Globus pallidus (tissue), 1 donor: ENCODE measurements at regions not wholly inside any gene's neighbourhood (a gene's known extent, or its start where the extent isn't known, plus 50 kb on each side); places are given as distances from the start of the nearest gene placed in this dataset.

ENCODE experiments used
- DNase-seq: peaks from one replicate; pipeline ENCODE4 v3.0.0-alpha.2; 2015; ENCODE audit warnings: low spot score

- no peak for DNase-seq
Observed at GRCh38 chr3:64464955-64465354, 222.8 kb downstream of the ADAMTS9 start.

GRCh38 chr3:64463981-64464380 is 223.8 kb downstream of the ADAMTS9 start:
- DNase-seq = peak; percentile 92

GRCh38 chr3:64462203-64462602 is 225.6 kb downstream of the ADAMTS9 start:
- no peak for DNase-seq

DNA sequence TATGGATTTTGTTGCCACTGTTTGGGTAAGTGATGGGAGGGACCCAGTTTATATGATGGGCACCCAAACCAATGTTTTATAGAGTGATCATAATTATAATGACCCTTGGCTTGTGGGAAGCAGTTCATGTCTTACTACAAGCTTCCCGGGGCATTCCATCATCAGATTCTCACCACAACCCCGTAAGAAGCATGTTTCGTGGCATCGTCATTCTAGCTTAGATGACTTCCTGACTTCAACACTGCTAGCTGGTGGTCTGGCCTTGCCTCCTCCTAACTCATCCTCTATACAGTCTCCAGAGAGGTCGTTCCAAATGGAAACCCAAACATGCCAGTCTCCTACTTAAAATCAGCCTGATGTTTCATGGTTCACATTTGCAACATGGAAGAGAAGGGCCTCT is 226.9 kb downstream of the ADAMTS9 start:
- DNase-seq = no peak

GRCh38 chr3:64460141-64460730 is 227.6 kb downstream of the ADAMTS9 start:
- no peak for DNase-seq

DNA sequence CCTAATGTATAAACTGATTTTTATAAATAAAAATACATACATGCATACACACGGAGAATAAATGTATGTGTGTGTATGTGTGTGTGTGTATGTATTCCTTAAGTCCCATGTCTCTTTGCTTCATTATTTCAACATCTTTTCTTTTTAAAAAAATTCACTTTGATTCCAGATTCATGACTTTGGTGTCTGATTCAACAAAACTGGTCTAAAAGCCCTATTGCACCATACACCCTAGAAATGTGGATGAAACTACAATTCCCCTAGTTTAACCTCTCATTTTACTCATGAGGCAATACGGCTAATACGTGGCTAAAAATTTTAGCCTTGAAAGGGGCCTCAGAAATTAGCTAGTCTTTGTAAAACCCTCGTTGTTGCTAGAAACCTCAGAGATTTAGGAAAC is 228.1 kb downstream of the ADAMTS9 start:
- no peak for DNase-seq

GRCh38 chr3:64457811-64458210 is 230.0 kb downstream of the ADAMTS9 start:
- no peak for DNase-seq

GRCh38 chr3:64456674-64457073 is 231.1 kb downstream of the ADAMTS9 start:
- DNase-seq = no peak

DNA sequence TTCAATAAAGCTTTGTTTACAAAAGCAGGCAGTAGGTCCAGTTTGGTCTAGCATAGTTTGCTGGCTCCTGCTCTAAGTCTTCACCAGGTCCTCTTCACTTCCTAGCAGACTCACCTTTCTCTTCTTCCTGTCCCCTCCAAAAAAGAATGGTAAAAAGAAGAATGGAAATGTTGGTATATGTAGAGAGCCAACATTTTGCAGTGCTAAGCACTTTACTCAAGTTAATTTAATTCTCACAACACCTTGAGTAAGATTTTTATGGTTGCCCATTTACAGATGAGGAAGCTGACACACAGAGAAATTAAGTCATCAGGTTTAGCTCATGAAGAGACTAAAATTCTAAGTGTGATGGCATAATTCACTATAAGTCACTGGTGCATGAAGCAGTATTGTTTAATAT is 230.1 kb upstream of the PRICKLE2 start:
- DNase-seq = no peak

DNA sequence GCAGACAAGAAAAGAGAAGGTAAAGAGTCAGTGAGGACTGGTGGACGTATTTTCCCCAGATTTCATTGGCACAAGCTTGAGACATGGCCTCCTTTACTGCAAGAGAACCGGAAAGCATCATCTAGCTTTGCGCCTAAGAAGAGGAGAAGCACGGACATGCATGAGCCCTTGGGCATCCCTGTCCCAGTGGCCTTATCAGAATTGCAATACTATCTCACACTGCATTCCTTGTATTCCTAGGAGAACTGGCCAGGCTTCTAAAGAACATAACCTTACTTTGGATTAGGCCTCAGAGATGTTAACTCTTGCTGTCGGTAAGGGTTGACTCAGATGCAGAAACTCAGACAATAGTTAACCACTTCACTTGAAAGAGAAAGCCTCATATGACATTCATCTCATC is 229.5 kb upstream of the PRICKLE2 start:
- DNase-seq = no peak

DNA sequence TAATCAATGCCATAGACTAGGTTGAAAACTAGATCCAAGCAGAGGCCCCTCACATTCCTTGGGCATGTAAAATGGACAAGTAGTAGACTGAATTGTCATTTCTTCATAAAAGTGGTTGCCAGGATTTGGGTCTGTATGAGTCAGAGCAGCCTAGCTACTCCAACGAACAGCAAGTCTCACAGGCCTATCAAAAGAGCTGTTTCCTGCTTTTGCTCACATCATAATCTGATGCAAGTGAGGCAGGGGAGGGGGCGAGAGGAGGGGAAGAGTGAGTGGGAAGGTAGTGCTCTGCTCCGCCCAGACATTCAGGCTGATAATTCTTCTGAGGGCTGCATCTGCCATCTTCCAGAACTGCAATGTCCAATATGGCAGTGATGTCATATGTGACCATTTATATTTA is 228.9 kb upstream of the PRICKLE2 start:
- no peak for DNase-seq

DNA sequence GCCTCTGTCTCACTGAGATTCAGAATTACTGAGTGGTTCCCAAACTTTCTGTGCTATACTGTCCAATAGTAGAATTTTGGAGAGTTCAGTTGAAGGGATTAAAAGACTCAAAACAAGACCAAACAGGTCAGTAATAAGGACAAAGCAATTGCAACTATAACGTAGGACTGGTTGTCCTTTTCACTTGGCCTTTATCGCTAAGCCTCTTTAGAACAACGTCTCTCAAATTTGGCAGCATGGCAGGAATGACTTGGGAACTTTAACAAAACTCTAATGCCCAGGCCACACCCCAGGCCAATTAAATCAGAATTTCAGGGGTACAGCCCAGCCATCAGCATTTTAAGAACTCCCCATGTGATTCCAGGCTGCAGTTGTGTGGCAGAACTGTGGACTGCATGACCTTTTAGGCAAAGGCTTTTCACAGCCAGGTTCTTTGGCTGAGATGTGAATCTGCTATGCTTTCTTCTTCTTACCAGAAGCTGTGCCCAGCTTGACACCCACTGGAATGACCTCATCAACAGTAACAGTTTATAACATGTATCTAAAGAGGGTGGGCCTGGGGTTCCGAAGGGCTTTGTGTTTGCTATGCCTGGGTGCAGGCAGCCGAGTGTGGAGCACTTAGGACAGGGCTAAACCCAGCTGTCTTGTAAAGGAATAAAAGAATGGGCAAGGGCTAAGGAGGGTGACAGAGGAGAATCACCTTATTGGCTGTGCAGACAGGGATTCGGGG is 226.2 kb upstream of the PRICKLE2 start:
- DNase-seq = no peak

DNA sequence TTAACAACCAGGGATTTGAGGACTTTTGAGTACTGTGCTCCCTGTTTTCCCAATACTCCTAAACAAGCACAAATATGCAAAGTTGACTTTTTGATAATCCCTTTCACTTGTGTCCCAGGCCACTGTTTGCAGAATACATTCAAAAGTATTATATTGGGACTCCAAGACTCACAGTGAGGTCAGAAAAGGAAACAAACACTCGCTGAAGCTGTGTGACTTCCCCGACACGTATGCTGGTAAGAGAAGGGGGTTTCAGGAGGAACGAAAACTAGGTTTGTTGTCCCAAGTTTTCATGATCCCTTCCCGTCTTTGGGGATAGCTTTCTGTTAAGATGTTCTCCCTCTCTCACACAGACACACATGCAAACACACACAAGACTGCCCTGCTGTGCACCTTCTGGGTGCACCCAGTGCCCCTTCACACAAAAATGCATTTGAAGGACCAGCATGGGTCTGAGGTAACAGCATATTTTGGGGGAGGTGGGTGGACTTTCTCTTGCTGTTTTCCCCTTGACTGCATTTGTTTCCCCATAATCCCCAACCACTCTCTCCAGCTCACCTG is 225.2 kb upstream of the PRICKLE2 start:
- DNase-seq = no peak

- no peak for DNase-seq
Observed at GRCh38 chr3:64449026-64449425, 223.8 kb upstream of the PRICKLE2 start.

- DNase-seq = no peak
Observed at GRCh38 chr3:64445944-64446300, 220.7 kb upstream of the PRICKLE2 start.

GRCh38 chr3:64445109-64445943 is 220.1 kb upstream of the PRICKLE2 start:
- no peak for DNase-seq

DNA sequence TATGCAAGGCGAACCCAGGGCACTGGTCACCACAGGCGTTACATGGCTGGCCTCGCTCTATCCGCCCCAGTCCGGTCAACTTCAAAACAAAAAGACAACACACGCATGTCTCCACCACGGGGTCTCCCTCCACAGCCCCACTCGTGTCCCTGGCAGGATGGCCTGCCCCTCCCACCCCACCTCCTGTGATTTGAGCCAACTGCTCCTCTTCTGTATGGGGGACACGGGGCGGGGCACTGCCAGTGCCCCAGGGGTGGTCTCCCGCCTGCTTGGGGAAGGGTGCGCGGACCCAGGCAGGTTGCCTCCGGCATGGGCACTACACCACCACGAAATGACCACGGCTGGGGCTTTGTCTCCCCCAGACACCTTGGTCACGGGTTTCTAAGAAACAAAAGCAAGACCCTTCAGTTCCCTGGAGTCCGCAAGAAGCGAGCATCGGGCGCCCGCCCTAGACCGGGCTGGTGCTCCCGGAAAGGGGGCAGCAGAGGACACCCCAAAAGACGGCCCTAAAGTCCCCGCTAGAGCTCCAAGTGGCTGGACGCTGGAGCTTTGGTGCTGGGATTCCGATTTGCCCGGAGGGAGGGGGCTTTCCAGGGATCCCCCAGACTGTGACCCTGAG is 219.3 kb upstream of the PRICKLE2 start:
- no peak for DNase-seq

DNA sequence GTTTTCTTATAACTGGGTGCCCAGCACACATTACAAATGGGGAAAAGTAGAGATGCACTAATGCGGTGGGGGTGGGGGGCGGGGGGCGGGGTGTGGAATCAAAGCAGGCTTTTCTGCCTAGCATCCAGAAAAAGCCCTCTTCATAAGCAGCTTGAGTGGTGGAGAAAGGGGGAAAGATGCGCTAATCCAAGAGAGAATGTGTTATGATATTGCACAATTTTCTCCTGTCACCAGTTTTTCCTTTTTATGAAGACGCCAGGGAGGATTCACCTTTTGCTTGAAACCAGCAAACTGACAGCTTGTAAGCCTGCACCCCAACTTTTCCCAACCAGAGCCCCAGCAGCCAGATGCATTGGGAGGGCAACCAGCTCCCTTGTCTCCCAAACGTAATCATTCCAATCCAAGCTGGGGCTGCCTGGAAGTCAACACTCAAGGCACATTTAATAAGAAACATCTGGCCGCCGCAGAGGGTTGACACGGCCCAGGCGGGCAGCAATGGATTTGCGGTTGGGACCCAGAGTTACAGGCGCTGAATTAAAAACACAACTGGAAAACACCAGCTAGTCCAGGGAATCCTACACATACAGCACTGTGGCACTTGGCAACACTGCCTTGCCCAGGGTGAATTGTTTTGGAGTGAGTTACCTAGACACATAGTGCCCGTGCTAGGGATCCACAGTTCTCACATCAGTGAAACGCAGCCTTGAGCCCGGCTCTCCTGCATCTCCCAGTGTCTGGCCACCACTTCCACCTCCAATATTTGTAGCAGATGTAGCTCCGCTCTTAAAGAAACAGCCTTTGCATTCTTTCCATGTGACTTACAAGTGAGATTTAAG is 218.5 kb upstream of the PRICKLE2 start:
- no peak for DNase-seq

DNA sequence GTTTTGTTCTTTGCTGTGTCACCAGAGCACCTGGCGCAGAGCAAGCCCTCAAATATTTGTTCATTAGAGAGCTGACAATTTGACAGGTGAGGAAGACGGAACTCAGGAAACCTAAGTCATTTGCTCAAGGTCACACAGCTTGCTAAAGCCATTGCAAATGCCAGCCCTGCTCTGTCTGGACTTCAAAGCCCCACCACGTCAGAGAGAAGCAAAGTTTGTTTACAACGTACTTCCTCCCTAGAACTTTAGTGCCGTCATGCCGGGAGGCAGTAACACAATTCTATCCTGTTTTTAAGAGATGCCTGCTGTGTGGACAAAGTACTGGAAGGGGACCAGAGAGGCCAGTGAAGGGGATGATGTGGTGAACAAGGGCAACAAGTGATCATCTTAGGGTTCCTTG is 216.6 kb upstream of the PRICKLE2 start:
- DNase-seq = no peak

GRCh38 chr3:64440498-64440897 is 215.2 kb upstream of the PRICKLE2 start:
- no peak for DNase-seq

DNA sequence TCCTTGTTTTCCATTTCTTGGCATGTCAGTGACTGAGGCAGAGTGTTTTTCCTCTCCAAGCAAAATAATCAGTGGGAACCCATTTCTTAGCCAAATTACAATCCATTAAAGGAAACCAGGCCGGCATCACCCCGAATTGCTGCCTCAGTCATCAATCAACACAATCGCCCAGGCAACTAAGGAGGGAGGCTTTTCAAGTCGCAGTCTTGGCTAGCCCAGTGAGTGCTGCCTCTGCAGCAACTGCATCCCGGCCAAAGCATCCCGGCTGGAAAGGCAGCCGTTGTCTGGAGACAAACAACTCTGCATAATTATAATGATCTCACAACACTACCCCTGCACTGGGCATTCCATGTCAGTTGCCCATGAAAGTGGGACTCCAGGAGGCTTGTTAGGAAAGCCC is 213.5 kb upstream of the PRICKLE2 start:
- peak; percentile 71 for DNase-seq

GRCh38 chr3:64438066-64438465 is 212.8 kb upstream of the PRICKLE2 start:
- DNase-seq = no peak
